RWPE2 (cell line): ENCODE measurements at regions not wholly inside any gene's neighbourhood (a gene's known extent, or its start where the extent isn't known, plus 50 kb on each side); places are given as distances from the start of the nearest gene placed in this dataset.

Experiments
- ATAC-seq: fragments of 200-7000 bp; cut with Tn5 transposase; 3 replicates; pipeline ENCODE4 v1.9.1; 2021; ENCODE audit warnings: low read depth
- DNase-seq: peaks from one replicate; pipeline ENCODE4 v3.0.0-alpha.2; 2020; ENCODE audit warnings: low spot score
- H3K27ac ChIP-seq: fragments of 450-650 bp; 2 replicates; pipeline ENCODE4 v1.5.1; 2017; ENCODE audit warnings: mild to moderate bottlenecking; ENCODE audit not compliant: poor library complexity, severe bottlenecking
- H3K27me3 ChIP-seq: fragments of 250-450 bp; sonication (Bioruptor Pico); 2 replicates; pipeline ENCODE4 v1.5.1; 2021; ENCODE audit warnings: mild to moderate bottlenecking, moderate library complexity; ENCODE audit not compliant: insufficient read depth, poor library complexity, severe bottlenecking
- H3K36me3 ChIP-seq: fragments of 250-450 bp; sonication (Bioruptor Pico); 2 replicates; pipeline ENCODE4 v1.5.1; 2020; ENCODE audit warnings: low read depth, mild to moderate bottlenecking, moderate library complexity
- H3K4me1 ChIP-seq: fragments of 250-450 bp; sonication (Bioruptor Pico); 2 replicates; pipeline ENCODE4 v1.5.1; 2021; ENCODE audit warnings: mild to moderate bottlenecking, moderate library complexity; ENCODE audit not compliant: insufficient read depth, poor library complexity, severe bottlenecking
- H3K4me3 ChIP-seq: fragments of 250-450 bp; sonication (Bioruptor Pico); 2 replicates; pipeline ENCODE4 v1.5.1; 2021; ENCODE audit warnings: mild to moderate bottlenecking, moderate library complexity; ENCODE audit not compliant: severe bottlenecking
- H3K9me3 ChIP-seq: fragments of 250-450 bp; sonication (Bioruptor Pico); 2 replicates; pipeline ENCODE4 v1.5.1; 2021; ENCODE audit warnings: mild to moderate bottlenecking, moderate library complexity; ENCODE audit not compliant: severe bottlenecking
- CTCF ChIP-seq: fragments of 450-650 bp; IDR thresholded peaks from one replicate; pipeline ENCODE4 v1.5.1; 2017; ENCODE audit warnings: mild to moderate bottlenecking, moderate library complexity; ENCODE audit not compliant: poor library complexity, severe bottlenecking

GRCh38 chr7:22025983-22026382 is 80.3 kb upstream of the CDCA7L start:
- H3K27me3 ChIP-seq, result no peaks in the 10 kb centered on the region
- no peak for TF ChIP-seq CTCF
- H3K4me1 ChIP-seq, result no peaks in the 10 kb centered on the region
- DNase-seq (no peak), ATAC-seq (no peak)
- H3K36me3 ChIP-seq, result no peaks in the 10 kb centered on the region
- H3K27ac ChIP-seq, result no peak overlapping the region
- H3K4me3 ChIP-seq, result no peak overlapping the region
- H3K9me3 ChIP-seq, result no peaks in the 10 kb centered on the region

GRCh38 chr7:22025075-22025474 is 79.4 kb upstream of the CDCA7L start:
- no peaks in the 10 kb centered on the region for H3K9me3 ChIP-seq
- TF ChIP-seq CTCF, result no peak
- H3K27ac ChIP-seq, result no peak overlapping the region
- no peaks in the 10 kb centered on the region for H3K27me3 ChIP-seq
- H3K4me1 ChIP-seq, result no peaks in the 10 kb centered on the region
- no peak for DNase-seq
- no peak overlapping the region for H3K4me3 ChIP-seq
- no peak for ATAC-seq
- H3K36me3 ChIP-seq, result no peaks in the 10 kb centered on the region

- DNase-seq (no peak), ATAC-seq (no peak)
- H3K27ac ChIP-seq, result no peak overlapping the region
- no peaks in the 10 kb centered on the region for H3K9me3 ChIP-seq
- no peaks in the 10 kb centered on the region for H3K27me3 ChIP-seq
- no peak for TF ChIP-seq CTCF
- H3K4me1 ChIP-seq, result no peaks in the 10 kb centered on the region
- no peak overlapping the region for H3K4me3 ChIP-seq
- H3K36me3 ChIP-seq, result no peaks in the 10 kb centered on the region
Observed at GRCh38 chr7:22019931-22020330, 74.2 kb upstream of the CDCA7L start.

GRCh38 chr7:22016507-22016906 is 70.8 kb upstream of the CDCA7L start:
- DNase-seq, result no peak
- no peak overlapping the region for H3K4me3 ChIP-seq
- no peaks in the 10 kb centered on the region for H3K27me3 ChIP-seq
- no peaks in the 10 kb centered on the region for H3K4me1 ChIP-seq
- H3K27ac ChIP-seq, result no peak overlapping the region
- no peak for TF ChIP-seq CTCF
- ATAC-seq, result no peak
- H3K9me3 ChIP-seq, result no peaks in the 10 kb centered on the region
- no peaks in the 10 kb centered on the region for H3K36me3 ChIP-seq

GRCh38 chr7:22013711-22014110 is 68.0 kb upstream of the CDCA7L start:
- ATAC-seq (no peak), DNase-seq (no peak)
- no peak for TF ChIP-seq CTCF
- Histone ChIP-seq H3K9me3 (no peaks in the 10 kb centered on the region), H3K4me3 (no peak overlapping the region), H3K27me3 (no peaks in the 10 kb centered on the region), H3K36me3 (no peaks in the 10 kb centered on the region), H3K27ac (no peak overlapping the region), H3K4me1 (no peaks in the 10 kb centered on the region)
